ENCODE measurements at regions not wholly inside any gene's neighbourhood (a gene's known extent, or its start where the extent isn't known, plus 50 kb on each side); places are given as distances from the start of the nearest gene placed in this dataset.

DNA sequence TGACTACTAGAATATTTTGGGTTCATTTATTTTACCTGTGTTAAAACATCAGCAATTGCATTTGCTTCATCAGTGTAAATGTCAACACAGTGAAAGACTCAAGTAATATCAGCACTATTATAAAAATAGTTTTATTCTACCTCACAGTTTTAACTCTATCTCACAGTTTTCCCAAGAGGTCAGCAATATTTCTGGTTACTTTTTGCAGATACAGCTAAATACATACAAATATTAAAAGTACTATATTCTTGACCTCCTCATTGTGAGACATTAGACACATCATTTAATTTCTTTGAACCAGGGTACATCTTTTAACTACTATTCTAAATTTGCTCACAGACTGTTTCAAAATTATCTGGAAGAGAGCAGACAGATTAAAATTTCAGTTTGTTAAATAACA is 321.7 kb upstream of the OR4E1 start:
- Histone ChIP-seq H3K4me2 (ENCODE audit: control insufficient read depth, extremely low read depth, insufficient read depth, low read depth, low read length) (no peak overlapping the region), H3K4me1 (ENCODE audit: control insufficient read depth, extremely low read depth, insufficient read depth, low read length) (no peaks in the 10 kb centered on the region), H3K9me1 (ENCODE audit: control insufficient read depth, extremely low read depth, insufficient read depth, low read length) (no peaks in the 10 kb centered on the region), H3K9ac (ENCODE audit: control insufficient read depth, extremely low read depth, insufficient read depth, low read length) (no peak overlapping the region), H2AFZ (ENCODE audit: control insufficient read depth, low read length) (no peak overlapping the region), H3K36me3 (ENCODE audit: control insufficient read depth in 2 of 2, extremely low read depth in 1 of 2, insufficient read depth in 2 of 2, low read length in 2 of 2) (no peaks in the 10 kb centered on the region), H3K79me2 (ENCODE audit: control insufficient read depth, insufficient read depth, low read length) (no peaks in the 10 kb centered on the region), H4K20me1 (ENCODE audit: control insufficient read depth, extremely low read depth, insufficient read depth, low read length) (no peaks in the 10 kb centered on the region), H3K9me3 (ENCODE audit: control insufficient read depth, low read depth, low read length) (no peaks in the 10 kb centered on the region), H3K27me3 (ENCODE audit: control insufficient read depth, extremely low read depth, insufficient read depth, low read length) (no peaks in the 10 kb centered on the region), H3K27ac (ENCODE audit: control insufficient read depth, insufficient read depth, low read length) (no peak overlapping the region), H3K4me3 (ENCODE audit: control insufficient read depth in 2 of 3, extremely low read depth in 1 of 3, insufficient read depth in 2 of 3, low read depth in 1 of 3, low read length in 3 of 3) (no peak overlapping the region)
- no peak for TF ChIP-seq CTCF (optimal IDR thresholded peaks at IDR 0.05 in 1 of 3, IDR thresholded peaks at IDR 0.05 in 1 of 3, conservative IDR thresholded peaks at IDR 0.05 in 1 of 3; ENCODE audit: extremely low read depth in 1 of 3, insufficient read depth in 2 of 3, low read length in 3 of 3)
- no peak for TF ChIP-seq EZH2 (IDR thresholded peaks at IDR 0.05; ENCODE audit: low read length)
- no peak for DNase-seq (ENCODE audit: low read depth, low spot score)
- dilution Hi-C loops (cut with MboI; ENCODE audit: extremely low pct_ligation_motif_present, low sequenced_read_pairs) = no loop called here
- no peak for FAIRE-seq

DNA sequence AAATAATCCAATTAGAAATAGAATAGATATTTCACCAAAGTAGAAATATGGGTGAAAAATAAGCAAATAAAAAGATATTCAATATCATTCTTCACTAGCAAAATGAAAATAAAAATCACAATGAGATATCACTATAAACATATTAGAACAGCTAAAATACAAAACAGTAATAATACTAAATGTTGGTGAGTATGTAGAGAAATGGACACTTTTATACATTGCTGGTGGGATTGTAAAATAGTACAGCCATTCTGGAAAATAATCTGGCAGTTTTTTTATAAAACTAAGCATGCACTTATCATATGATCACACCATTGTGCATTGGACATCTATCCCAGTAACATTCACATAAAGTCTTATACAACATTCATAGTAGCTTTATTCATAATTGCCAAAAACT is 320.2 kb upstream of the OR4E1 start:
- TF ChIP-seq CTCF (optimal IDR thresholded peaks at IDR 0.05 in 1 of 3, IDR thresholded peaks at IDR 0.05 in 1 of 3, conservative IDR thresholded peaks at IDR 0.05 in 1 of 3; ENCODE audit: extremely low read depth in 1 of 3, insufficient read depth in 2 of 3, low read length in 3 of 3) (no peak), EZH2 (IDR thresholded peaks at IDR 0.05; ENCODE audit: low read length) (no peak)
- Histone ChIP-seq H2AFZ (ENCODE audit: control insufficient read depth, low read length) (no peak overlapping the region), H4K20me1 (ENCODE audit: control insufficient read depth, extremely low read depth, insufficient read depth, low read length) (no peaks in the 10 kb centered on the region), H3K4me1 (ENCODE audit: control insufficient read depth, extremely low read depth, insufficient read depth, low read length) (no peaks in the 10 kb centered on the region), H3K27ac (ENCODE audit: control insufficient read depth, insufficient read depth, low read length) (no peak overlapping the region), H3K36me3 (ENCODE audit: control insufficient read depth in 2 of 2, extremely low read depth in 1 of 2, insufficient read depth in 2 of 2, low read length in 2 of 2) (no peaks in the 10 kb centered on the region), H3K9ac (ENCODE audit: control insufficient read depth, extremely low read depth, insufficient read depth, low read length) (no peak overlapping the region), H3K27me3 (ENCODE audit: control insufficient read depth, extremely low read depth, insufficient read depth, low read length) (peaks cover 3% of the 10 kb centered on the region), H3K4me2 (ENCODE audit: control insufficient read depth, extremely low read depth, insufficient read depth, low read depth, low read length) (no peak overlapping the region), H3K4me3 (ENCODE audit: control insufficient read depth in 2 of 3, extremely low read depth in 1 of 3, insufficient read depth in 2 of 3, low read depth in 1 of 3, low read length in 3 of 3) (no peak overlapping the region), H3K9me1 (ENCODE audit: control insufficient read depth, extremely low read depth, insufficient read depth, low read length) (no peaks in the 10 kb centered on the region), H3K9me3 (ENCODE audit: control insufficient read depth, low read depth, low read length) (no peaks in the 10 kb centered on the region), H3K79me2 (ENCODE audit: control insufficient read depth, insufficient read depth, low read length) (no peaks in the 10 kb centered on the region)
- DNase-seq (ENCODE audit: low read depth, low spot score) (no peak), FAIRE-seq (no peak)
- dilution Hi-C loops (cut with MboI; ENCODE audit: extremely low pct_ligation_motif_present, low sequenced_read_pairs) = no loop called here
